Endodermal cell (in vitro differentiated cells): ENCODE measurements at regions not wholly inside any gene's neighbourhood (a gene's known extent, or its start where the extent isn't known, plus 50 kb on each side); places are given as distances from the start of the nearest gene placed in this dataset.

Experiments
- DNase-seq: peaks from one replicate; pipeline ENCODE4 v3.0.0-alpha.2; 2017
- H3K27ac ChIP-seq: 2 replicates; pipeline ENCODE4 v1.5.1; 2013; ENCODE audit warnings: mild to moderate bottlenecking, low read depth, low read length, moderate library complexity
- H3K27me3 ChIP-seq: 2 replicates; pipeline ENCODE4 v1.6.1; 2013; ENCODE audit warnings: mild to moderate bottlenecking, low read length, moderate library complexity; ENCODE audit not compliant: insufficient read depth, control insufficient read depth, poor library complexity, severe bottlenecking
- H3K36me3 ChIP-seq: 2 replicates; pipeline ENCODE4 v1.7.0; 2013; ENCODE audit warnings: mild to moderate bottlenecking, low read length, moderate library complexity; ENCODE audit not compliant: control insufficient read depth, insufficient read depth
- H3K4me1 ChIP-seq: one replicate; pipeline ENCODE4 v1.7.0; 2013; ENCODE audit warnings: low read length; ENCODE audit not compliant: control insufficient read depth, insufficient read depth
- H3K4me3 ChIP-seq: 2 replicates; pipeline ENCODE4 v1.5.1; 2013; ENCODE audit warnings: mild to moderate bottlenecking, low read length, moderate library complexity
- H3K9ac ChIP-seq: 2 replicates; pipeline ENCODE4 v1.6.1; 2013; ENCODE audit warnings: mild to moderate bottlenecking, low read length, moderate library complexity; ENCODE audit not compliant: poor library complexity, severe bottlenecking; ENCODE audit errors: extremely low read depth
- H3K9me3 ChIP-seq: 2 replicates; pipeline ENCODE4 v1.6.1; 2013; ENCODE audit warnings: mild to moderate bottlenecking, low read length, moderate library complexity; ENCODE audit not compliant: control insufficient read depth
- H3K27ac Mint-ChIP-seq: 2 replicates; pipeline ENCODE4 v1.8.0; 2020; ENCODE audit warnings: mixed read lengths
- H3K27me3 Mint-ChIP-seq: 2 replicates; pipeline ENCODE4 v1.8.0; 2021; ENCODE audit warnings: mild to moderate bottlenecking, mixed read lengths; ENCODE audit not compliant: insufficient read depth
- H3K36me3 Mint-ChIP-seq: 2 replicates; pipeline ENCODE4 v1.8.0; 2020; ENCODE audit warnings: low read depth, mixed read lengths
- H3K4me1 Mint-ChIP-seq: 2 replicates; pipeline ENCODE4 v1.8.0; 2020; ENCODE audit warnings: mixed read lengths
- H3K4me3 Mint-ChIP-seq: 2 replicates; pipeline ENCODE4 v1.8.0; 2020; ENCODE audit warnings: mild to moderate bottlenecking, moderate library complexity, mixed read lengths
- H3K9me3 Mint-ChIP-seq: 2 replicates; pipeline ENCODE4 v1.8.0; 2020; ENCODE audit warnings: mild to moderate bottlenecking, mixed read lengths
- WGBS, 2 experiments: methylation state at CpG; one replicate each; pipeline versions ENCODE4 v1.1.5 to v1.1.7; 2013; ENCODE audit warnings: missing lambda C conversion rate in 2 of 2, mixed read lengths in 1 of 2; ENCODE audit not compliant: insufficient coverage in 1 of 2, insufficient read length in 1 of 2; 5-methylcytosine and 5-hydroxymethylcytosine counted together
- TF ChIP-seq, protein P1 (sequence below): fragments of 200-600 bp; sonication (generic); conservative IDR thresholded peaks from 2 replicates; pipeline ENCODE4 v1.5.0; 2021; ENCODE audit warnings: antibody characterized with exemption, mild to moderate bottlenecking

DNA sequence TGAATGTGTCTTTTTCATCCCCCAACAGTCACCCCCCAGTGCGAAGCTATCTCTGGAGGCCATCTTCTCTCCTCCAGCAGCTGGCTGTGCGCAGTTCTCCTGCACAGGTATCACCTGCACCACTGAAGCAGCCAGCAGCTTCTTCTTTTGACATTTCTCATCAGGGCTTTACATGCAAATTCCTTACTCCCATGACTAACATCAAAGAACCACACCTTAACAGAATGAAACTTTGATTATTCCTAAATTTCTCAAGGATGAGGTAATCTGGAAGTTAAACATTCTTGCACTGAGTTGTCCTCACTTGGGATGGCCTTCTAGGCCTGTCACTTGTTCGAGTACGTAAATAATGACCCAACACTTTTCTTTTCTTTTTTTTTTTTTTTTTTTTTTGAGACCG lies 291.6 kb upstream of the HSFY2 start:
- H3K9me3 Mint-ChIP-seq, result no peaks in the 10 kb centered on the region
- H3K27ac Mint-ChIP-seq, result no peak overlapping the region
- no peaks in the 10 kb centered on the region for H3K27me3 ChIP-seq
- no peaks in the 10 kb centered on the region for H3K36me3 Mint-ChIP-seq
- no peak overlapping the region for H3K4me3 Mint-ChIP-seq
- H3K27me3 Mint-ChIP-seq, result no peaks in the 10 kb centered on the region
- H3K27ac ChIP-seq, result no peak overlapping the region
- H3K36me3 ChIP-seq, result no peaks in the 10 kb centered on the region
- no peak for DNase-seq
- H3K4me3 ChIP-seq, result no peak overlapping the region
- H3K9me3 ChIP-seq, result no peaks in the 10 kb centered on the region
- 98% methylated on average over 5 of the region's 5 CpGs; no CpG with 5 or more reads in 1 of the 2 experiments for WGBS, 2 experiments
- no peaks in the 10 kb centered on the region for H3K4me1 Mint-ChIP-seq
- TF ChIP-seq, protein P1, sequence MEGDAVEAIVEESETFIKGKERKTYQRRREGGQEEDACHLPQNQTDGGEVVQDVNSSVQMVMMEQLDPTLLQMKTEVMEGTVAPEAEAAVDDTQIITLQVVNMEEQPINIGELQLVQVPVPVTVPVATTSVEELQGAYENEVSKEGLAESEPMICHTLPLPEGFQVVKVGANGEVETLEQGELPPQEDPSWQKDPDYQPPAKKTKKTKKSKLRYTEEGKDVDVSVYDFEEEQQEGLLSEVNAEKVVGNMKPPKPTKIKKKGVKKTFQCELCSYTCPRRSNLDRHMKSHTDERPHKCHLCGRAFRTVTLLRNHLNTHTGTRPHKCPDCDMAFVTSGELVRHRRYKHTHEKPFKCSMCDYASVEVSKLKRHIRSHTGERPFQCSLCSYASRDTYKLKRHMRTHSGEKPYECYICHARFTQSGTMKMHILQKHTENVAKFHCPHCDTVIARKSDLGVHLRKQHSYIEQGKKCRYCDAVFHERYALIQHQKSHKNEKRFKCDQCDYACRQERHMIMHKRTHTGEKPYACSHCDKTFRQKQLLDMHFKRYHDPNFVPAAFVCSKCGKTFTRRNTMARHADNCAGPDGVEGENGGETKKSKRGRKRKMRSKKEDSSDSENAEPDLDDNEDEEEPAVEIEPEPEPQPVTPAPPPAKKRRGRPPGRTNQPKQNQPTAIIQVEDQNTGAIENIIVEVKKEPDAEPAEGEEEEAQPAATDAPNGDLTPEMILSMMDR, result no peak
- H3K9ac ChIP-seq, result no peak overlapping the region
- no peaks in the 10 kb centered on the region for H3K4me1 ChIP-seq

DNA sequence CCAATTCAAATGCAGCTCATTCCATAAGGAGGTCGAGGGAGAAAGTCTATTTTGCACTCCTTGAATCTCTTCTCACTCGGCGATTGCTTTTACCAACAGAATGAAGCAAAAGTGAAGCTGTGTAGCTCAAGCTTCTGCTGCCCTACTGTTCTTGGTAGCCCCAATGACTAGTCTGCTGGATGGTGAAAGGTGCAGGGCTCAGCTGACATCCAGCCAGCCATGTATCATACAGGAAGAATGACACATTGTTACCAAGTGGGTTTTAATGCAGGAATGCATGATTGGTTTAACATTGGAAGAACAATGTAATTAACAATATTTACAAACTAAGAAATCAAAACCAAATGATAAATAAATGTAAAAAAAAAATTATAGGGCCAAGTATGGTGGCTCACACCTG lies 286.2 kb upstream of the HSFY2 start:
- no peak for DNase-seq

DNA sequence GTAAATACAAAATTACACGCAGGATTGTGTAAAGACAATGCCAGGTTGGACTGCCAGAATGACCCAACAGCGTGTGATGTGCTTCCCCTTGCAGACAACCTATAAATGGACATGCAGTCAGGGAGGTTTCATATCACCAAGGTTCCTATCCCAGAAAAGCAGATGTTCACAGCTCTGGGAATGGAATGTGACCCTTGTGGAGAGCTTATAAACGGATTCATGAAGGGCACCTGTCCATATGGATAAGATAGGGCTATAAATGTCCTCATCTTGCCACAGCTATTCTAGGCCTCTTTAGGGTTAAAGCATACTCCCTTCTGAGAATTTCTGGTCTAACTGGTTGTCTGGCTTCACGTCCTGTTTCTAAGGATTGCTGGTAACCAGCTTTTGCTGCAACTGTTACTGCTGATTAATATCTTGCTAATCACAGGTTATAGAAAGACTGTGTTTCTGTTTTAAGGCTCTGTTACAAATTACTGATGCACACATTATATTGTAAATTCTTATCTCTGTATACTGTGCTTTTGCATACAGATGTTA lies 285.4 kb upstream of the HSFY2 start:
- Histone ChIP-seq H3K9ac (no peak overlapping the region), H3K4me3 (no peak overlapping the region), H3K9me3 (no peaks in the 10 kb centered on the region), H3K36me3 (no peaks in the 10 kb centered on the region), H3K27ac (no peak overlapping the region), H3K4me1 (no peaks in the 10 kb centered on the region), H3K27me3 (no peaks in the 10 kb centered on the region)
- no peaks in the 10 kb centered on the region for H3K4me1 Mint-ChIP-seq
- no peaks in the 10 kb centered on the region for H3K36me3 Mint-ChIP-seq
- H3K27me3 Mint-ChIP-seq, result no peaks in the 10 kb centered on the region
- TF ChIP-seq, protein P1, result no peak
- WGBS, 2 experiments, result 88% methylated on average over 4 of the region's 4 CpGs; no CpG with 5 or more reads in 1 of the 2 experiments
- H3K27ac Mint-ChIP-seq, result no peak overlapping the region
- no peak overlapping the region for H3K4me3 Mint-ChIP-seq
- no peak for DNase-seq
- no peaks in the 10 kb centered on the region for H3K9me3 Mint-ChIP-seq

More for the DNA sequence above, 286.2 kb upstream of the HSFY2 start:
- H3K27me3 ChIP-seq, result no peaks in the 10 kb centered on the region
- H3K4me3 ChIP-seq, result no peak overlapping the region
- no peak overlapping the region for H3K27ac ChIP-seq
- H3K9ac ChIP-seq, result no peak overlapping the region
- Mint-ChIP-seq H3K4me3 (no peak overlapping the region), H3K9me3 (no peaks in the 10 kb centered on the region), H3K27me3 (no peaks in the 10 kb centered on the region), H3K27ac (no peak overlapping the region), H3K4me1 (no peaks in the 10 kb centered on the region), H3K36me3 (no peaks in the 10 kb centered on the region)
- no peaks in the 10 kb centered on the region for H3K9me3 ChIP-seq
- 95% methylated on average over 3 of the region's 3 CpGs; no CpG with 5 or more reads in 1 of the 2 experiments for WGBS, 2 experiments
- TF ChIP-seq, protein P1, result no peak
- H3K36me3 ChIP-seq, result no peaks in the 10 kb centered on the region
- no peaks in the 10 kb centered on the region for H3K4me1 ChIP-seq
